ENCODE measurements at regions not wholly inside any gene's neighbourhood (a gene's known extent, or its start where the extent isn't known, plus 50 kb on each side); places are given as distances from the start of the nearest gene placed in this dataset.

- DNase-seq (ENCODE audit: low spot score in 2 of 2) = peak in 1 of 2 donors; percentile 34
- WGBS, 2 donors = 72 to 84% methylated on average over 6 of the region's 6 CpGs
- TF ChIP-seq POLR2A (IDR thresholded peaks at IDR 0.05) = no peak
- intact Hi-C loops (cut with DNase I; ENCODE audit: low total_unique reads) = no loop called here
- no peak overlapping the region for H3K4me3 ChIP-seq (ENCODE audit: low read depth, poor library complexity, severe bottlenecking)
These were observed 68.9 kb upstream of the SEPTIN5 start for GRCh38 chr22:19645391-19645790.

DNA sequence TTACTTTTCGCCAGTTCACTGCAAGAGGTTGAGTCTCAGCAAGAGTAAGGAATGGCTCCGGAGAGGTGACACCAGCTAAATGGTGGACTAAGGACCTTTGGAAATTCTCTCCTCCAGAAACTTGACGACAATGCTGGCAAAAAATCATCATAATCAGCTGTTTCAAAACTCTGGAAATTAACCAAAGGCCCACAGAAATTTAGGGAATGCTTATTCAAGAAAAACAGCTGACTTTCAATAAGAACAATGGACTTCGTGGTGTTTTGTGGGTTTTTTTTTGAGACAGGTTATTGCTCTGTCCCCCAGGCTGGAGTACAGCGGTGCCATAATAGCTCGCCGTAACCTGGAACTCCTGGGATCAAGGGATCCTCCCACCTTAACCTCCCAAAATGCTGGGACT, 68.4 kb upstream of the SEPTIN5 start:
- WGBS, 2 donors = 77 to 83% methylated on average over 7 of the region's 7 CpGs
- no peak for DNase-seq (ENCODE audit: low spot score in 2 of 2)
- TF ChIP-seq, protein P1, sequence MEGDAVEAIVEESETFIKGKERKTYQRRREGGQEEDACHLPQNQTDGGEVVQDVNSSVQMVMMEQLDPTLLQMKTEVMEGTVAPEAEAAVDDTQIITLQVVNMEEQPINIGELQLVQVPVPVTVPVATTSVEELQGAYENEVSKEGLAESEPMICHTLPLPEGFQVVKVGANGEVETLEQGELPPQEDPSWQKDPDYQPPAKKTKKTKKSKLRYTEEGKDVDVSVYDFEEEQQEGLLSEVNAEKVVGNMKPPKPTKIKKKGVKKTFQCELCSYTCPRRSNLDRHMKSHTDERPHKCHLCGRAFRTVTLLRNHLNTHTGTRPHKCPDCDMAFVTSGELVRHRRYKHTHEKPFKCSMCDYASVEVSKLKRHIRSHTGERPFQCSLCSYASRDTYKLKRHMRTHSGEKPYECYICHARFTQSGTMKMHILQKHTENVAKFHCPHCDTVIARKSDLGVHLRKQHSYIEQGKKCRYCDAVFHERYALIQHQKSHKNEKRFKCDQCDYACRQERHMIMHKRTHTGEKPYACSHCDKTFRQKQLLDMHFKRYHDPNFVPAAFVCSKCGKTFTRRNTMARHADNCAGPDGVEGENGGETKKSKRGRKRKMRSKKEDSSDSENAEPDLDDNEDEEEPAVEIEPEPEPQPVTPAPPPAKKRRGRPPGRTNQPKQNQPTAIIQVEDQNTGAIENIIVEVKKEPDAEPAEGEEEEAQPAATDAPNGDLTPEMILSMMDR (IDR thresholded peaks at IDR 0.05) = no peak
- no peak for TF ChIP-seq POLR2A (IDR thresholded peaks at IDR 0.05)
- intact Hi-C loops (cut with DNase I; ENCODE audit: low total_unique reads) = no loop called here
- H3K4me3 ChIP-seq (ENCODE audit: low read depth, poor library complexity, severe bottlenecking) = no peak overlapping the region

GRCh38 chr22:19646383-19646782, 67.9 kb upstream of the SEPTIN5 start:
- H3K4me3 ChIP-seq (ENCODE audit: low read depth, poor library complexity, severe bottlenecking) = no peak overlapping the region
- DNase-seq (ENCODE audit: low spot score in 2 of 2) = no peak
- intact Hi-C loops (cut with DNase I; ENCODE audit: low total_unique reads) = no loop called here
- 90 to 93% methylated on average over 3 of the region's 3 CpGs for WGBS, 2 donors
- no peak for TF ChIP-seq POLR2A (IDR thresholded peaks at IDR 0.05)
- TF ChIP-seq, protein P1 (IDR thresholded peaks at IDR 0.05) = no peak

GRCh38 chr22:19648419-19648929, 65.8 kb upstream of the SEPTIN5 start:
- intact Hi-C loops (cut with DNase I; ENCODE audit: low total_unique reads) = no loop called here
- 93 to 99% methylated on average over 3 of the region's 3 CpGs for WGBS, 2 donors
- TF ChIP-seq, protein P1 (IDR thresholded peaks at IDR 0.05) = no peak
- no peak for TF ChIP-seq POLR2A (IDR thresholded peaks at IDR 0.05)
- DNase-seq (ENCODE audit: low spot score in 2 of 2) = no peak
- no peak overlapping the region for H3K4me3 ChIP-seq (ENCODE audit: low read depth, poor library complexity, severe bottlenecking)

GRCh38 chr22:19652316-19652715, 62.0 kb upstream of the SEPTIN5 start:
- WGBS, 2 donors = 56 to 62% methylated on average over 6 of the region's 6 CpGs
- DNase-seq (ENCODE audit: low spot score in 2 of 2) = peak in 1 of 2 donors; percentile 17
- TF ChIP-seq, protein P1 (IDR thresholded peaks at IDR 0.05) = no peak
- TF ChIP-seq POLR2A (IDR thresholded peaks at IDR 0.05) = no peak
- intact Hi-C loops (cut with DNase I; ENCODE audit: low total_unique reads) = no loop called here
- H3K4me3 ChIP-seq (ENCODE audit: low read depth, poor library complexity, severe bottlenecking) = no peak overlapping the region

- intact Hi-C loops (cut with DNase I; ENCODE audit: low total_unique reads) = no loop called here
- no peak for TF ChIP-seq POLR2A (IDR thresholded peaks at IDR 0.05)
- TF ChIP-seq, protein P1 (IDR thresholded peaks at IDR 0.05) = no peak
- 46 to 56% methylated on average over 4 of the region's 4 CpGs for WGBS, 2 donors
- DNase-seq (ENCODE audit: low spot score in 2 of 2) = peak in 1 of 2 donors; percentile 13
- H3K4me3 ChIP-seq (ENCODE audit: low read depth, poor library complexity, severe bottlenecking) = no peak overlapping the region
These were observed 59.8 kb upstream of the SEPTIN5 start for GRCh38 chr22:19654338-19654987.

Measured in lower leg skin (tissue), 4 donors.